ENCODE measurements at regions not wholly inside any gene's neighbourhood (a gene's known extent, or its start where the extent isn't known, plus 50 kb on each side); places are given as distances from the start of the nearest gene placed in this dataset.
"Not testable (repeated sequence)": the region's sequence is repeated elsewhere in the genome, so short reads cannot be mapped to it uniquely, and the experiment has no call there.

DNA sequence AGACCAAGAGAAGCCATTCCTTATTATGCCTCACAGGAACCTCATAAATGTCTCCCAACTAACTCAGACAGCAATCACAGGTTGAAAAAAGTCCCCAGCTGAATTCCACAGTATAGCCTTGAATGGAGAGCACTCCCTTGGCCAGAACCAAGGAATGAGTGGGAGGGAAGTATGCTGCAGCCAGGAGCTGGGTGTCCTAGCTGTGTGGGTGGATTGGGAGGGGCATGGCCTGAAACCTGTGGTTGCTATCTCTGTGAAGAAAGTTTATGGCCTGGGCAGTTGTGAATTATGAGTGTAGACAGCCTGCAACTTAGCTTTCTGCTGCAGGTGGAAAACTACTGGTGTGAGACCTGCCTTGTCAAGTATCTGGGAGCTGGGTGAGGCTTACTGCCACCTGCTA lies 316.1 kb upstream of the VSTM2A start:
- H3K4me3 ChIP-seq; ATAC-seq; H3K27ac ChIP-seq; DNase-seq (ENCODE audit: low read depth in 1 of 2, low spot score in 1 of 2); CTCF ChIA-PET; H3K4me2 ChIP-seq; H3K4me1 ChIP-seq; FAIRE-seq; H3K9me3 ChIP-seq; POLR2A ChIA-PET: not testable (repeated sequence)

DNA sequence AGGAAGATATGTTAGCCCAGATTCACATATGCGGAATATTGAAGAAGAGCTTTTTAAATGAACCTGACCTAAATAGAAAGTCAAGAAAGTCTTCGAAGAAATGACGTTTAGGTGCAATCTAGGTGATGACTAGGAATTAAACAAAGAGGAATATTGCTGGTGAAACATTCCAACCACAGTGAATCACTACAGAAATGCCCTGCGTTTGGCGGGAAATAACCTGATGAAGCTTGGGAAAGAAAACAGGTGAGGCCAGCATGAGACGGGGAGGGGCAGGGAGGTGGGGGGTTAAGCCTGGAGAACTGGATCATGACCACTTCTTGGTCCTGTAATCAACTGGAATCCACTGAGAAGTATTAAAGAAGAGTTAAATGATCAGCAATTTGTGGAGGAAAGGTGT lies 299.4 kb upstream of the VSTM2A start:
- no peak for ATAC-seq
- ChIA-PET POLR2A (no interaction called here), CTCF (no interaction called here)
- no peak overlapping the region for H3K4me3 ChIP-seq
- FAIRE-seq = no peak
- H3K4me1 ChIP-seq = no peaks in the 10 kb centered on the region
- DNase-seq (ENCODE audit: low read depth in 1 of 2, low spot score in 1 of 2) = no peak
- H3K9me3 ChIP-seq = no peaks in the 10 kb centered on the region
- no peak for TF ChIP-seq CHD2 (IDR thresholded peaks at IDR 0.05; ENCODE audit: low read length, partially characterized antibody)
- no peak overlapping the region for H3K27ac ChIP-seq
- no peak overlapping the region for H3K4me2 ChIP-seq
- 16% methylated on average over 6 of the region's 6 CpGs for WGBS (ENCODE audit: missing lambda C conversion rate)

DNA sequence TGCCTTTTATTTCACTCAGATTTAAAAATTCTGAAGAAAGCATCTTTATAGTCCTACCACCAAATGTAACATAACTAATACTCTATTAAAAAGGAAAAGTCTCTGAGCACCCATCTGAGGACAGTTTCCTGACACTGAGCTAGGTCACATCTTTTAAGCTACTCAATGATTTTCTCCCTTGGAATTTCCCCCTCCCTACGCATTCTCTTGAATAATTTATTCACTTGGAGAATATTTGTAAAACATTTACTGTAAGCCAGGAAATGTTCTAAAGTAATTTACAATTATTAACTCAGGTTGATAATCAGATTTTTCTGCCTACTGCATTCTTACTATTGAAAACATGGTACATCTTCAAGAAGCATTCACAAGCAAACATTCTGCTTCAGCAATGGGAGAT lies 297.2 kb upstream of the VSTM2A start:
- POLR2A ChIA-PET = no interaction called here
- H3K4me3 ChIP-seq = no peak overlapping the region
- H3K27ac ChIP-seq = no peak overlapping the region
- ATAC-seq (no peak), DNase-seq (ENCODE audit: low read depth in 1 of 2, low spot score in 1 of 2) (no peak), FAIRE-seq (no peak)
- TF ChIP-seq FOSB (CRISPR knock-in tag; IDR thresholded peaks at IDR 0.05) (no peak), HDAC2 (IDR thresholded peaks at IDR 0.05) (no peak)
- TF ChIP-seq, protein P1, sequence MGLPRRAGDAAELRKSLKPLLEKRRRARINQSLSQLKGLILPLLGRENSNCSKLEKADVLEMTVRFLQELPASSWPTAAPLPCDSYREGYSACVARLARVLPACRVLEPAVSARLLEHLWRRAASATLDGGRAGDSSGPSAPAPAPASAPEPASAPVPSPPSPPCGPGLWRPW (IDR thresholded peaks at IDR 0.05) = no peak
- H3K4me1 ChIP-seq = no peaks in the 10 kb centered on the region
- H3K4me2 ChIP-seq = no peak overlapping the region
- CTCF ChIA-PET = no interaction called here
- 2% methylated on average over 1 of the region's 1 CpG for WGBS (ENCODE audit: missing lambda C conversion rate)
- no peaks in the 10 kb centered on the region for H3K9me3 ChIP-seq

DNA sequence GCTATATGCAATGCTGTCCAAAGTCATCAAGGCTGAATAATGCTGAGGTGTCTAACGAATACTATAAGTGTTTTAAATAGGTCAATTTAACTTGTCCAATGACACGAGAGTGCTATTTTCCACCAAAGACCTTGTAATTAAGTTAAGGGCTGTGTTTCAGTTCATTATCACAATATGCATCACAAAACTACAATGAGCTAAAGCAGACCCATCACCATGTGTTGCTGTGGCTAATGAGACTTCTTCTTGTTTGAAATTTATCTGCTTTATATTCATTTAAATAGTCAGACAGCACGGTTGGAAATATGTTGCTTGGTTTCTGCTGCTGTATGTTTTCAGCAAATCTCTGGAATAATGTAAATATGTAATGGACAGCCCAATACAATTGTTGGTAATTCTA lies 292.5 kb upstream of the VSTM2A start:
- ATAC-seq (no peak), DNase-seq (ENCODE audit: low read depth in 1 of 2, low spot score in 1 of 2) (no peak), FAIRE-seq (no peak)
- Histone ChIP-seq H3K27ac (no peak overlapping the region), H3K4me1 (no peaks in the 10 kb centered on the region), H3K4me2 (no peak overlapping the region), H3K4me3 (no peak overlapping the region), H3K9me3 (no peaks in the 10 kb centered on the region)
- TF ChIP-seq EHMT2 (IDR thresholded peaks at IDR 0.05; ENCODE audit: low read depth) = no peak
- CTCF ChIA-PET = interaction anchor here (1.5 kb wide), 1 partner anchor 9 kb away, joined by 4 read pairs; no protein-coding TSS in a partner anchor
- 8% methylated on average over 3 of the region's 3 CpGs for WGBS (ENCODE audit: missing lambda C conversion rate)
- POLR2A ChIA-PET = no interaction called here

DNA sequence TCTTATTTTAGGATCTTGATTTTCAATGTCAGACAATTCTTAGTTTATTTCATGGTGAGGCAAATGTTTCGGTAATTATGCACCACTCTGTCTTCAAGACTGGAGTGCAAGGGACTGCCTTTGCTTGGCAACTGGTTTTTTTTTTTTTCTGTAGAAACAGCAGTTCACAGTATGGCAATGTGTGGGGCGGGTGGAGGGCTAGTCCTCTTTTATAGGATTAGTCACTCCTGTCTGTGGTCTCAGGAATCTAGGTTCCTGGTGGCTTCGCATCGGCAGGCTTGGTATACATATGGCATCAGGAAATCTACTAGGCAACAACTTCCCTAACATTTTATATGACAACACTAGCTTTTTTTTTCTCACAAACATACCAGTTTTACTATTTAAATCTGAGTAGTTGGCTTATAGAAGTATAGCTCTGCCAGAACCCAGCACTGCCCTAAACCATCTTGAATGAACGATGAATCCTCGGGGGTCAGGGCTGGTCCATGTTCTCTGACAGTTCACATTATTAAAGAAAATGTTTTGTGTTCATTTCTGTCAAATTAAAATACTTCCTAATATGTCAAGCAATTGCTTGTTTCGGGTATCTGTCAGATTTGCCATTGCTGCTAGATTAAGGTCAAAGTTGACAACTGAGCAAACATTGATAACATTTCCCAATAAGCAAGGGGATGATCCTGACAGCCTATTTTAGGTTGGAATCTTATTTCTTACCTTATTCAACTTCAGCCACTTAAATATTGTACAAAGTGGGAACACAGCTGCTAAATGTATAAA lies 289.7 kb upstream of the VSTM2A start:
- no peak for TF ChIP-seq GATA3 (IDR thresholded peaks at IDR 0.05; ENCODE audit: borderline replicate concordance)
- TF ChIP-seq HOXB13 (CRISPR knock-in tag; IDR thresholded peaks at IDR 0.05; ENCODE audit: low read depth) = no peak
- TF ChIP-seq PHF8 (IDR thresholded peaks at IDR 0.05; ENCODE audit: borderline replicate concordance, low read depth) = no peak
- Histone ChIP-seq H3K4me1 (no peaks in the 10 kb centered on the region), H3K27ac (no peak overlapping the region), H3K4me2 (no peak overlapping the region), H3K4me3 (no peak overlapping the region), H3K9me3 (no peaks in the 10 kb centered on the region)
- ATAC-seq = no peak
- WGBS (ENCODE audit: missing lambda C conversion rate) = 24% methylated on average over 7 of the region's 7 CpGs
- DNase-seq (ENCODE audit: low read depth in 1 of 2, low spot score in 1 of 2) = no peak
- ChIA-PET POLR2A (no interaction called here), CTCF (interaction anchor here (0.6 kb wide), 1 partner anchor 12 kb away, joined by 3 read pairs; no protein-coding TSS in a partner anchor)
- FAIRE-seq = no peak

DNA sequence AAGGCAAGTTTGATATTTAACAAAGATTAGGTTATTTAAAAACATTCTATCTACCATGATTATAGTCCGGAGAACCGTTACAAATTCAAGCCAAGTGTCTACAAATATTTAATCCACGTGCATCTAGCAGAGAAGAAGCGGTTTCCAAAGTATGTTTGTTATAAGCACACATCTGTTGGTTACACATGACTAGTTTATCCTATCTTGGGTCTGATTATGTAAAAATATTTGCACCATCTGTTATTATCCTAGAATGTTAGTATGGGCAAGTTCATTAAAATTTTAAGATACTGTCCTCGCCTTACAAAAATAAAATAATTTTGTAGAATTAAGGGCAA lies 289.2 kb upstream of the VSTM2A start:
- CTCF ChIA-PET = no interaction called here
- Histone ChIP-seq H3K4me1 (no peaks in the 10 kb centered on the region), H3K9me3 (no peaks in the 10 kb centered on the region), H3K4me2 (no peak overlapping the region), H3K27ac (no peak overlapping the region), H3K4me3 (no peak overlapping the region)
- POLR2A ChIA-PET = no interaction called here
- ATAC-seq (no peak), DNase-seq (ENCODE audit: low read depth in 1 of 2, low spot score in 1 of 2) (no peak), FAIRE-seq (no peak)
- TF ChIP-seq FOSB (CRISPR knock-in tag; IDR thresholded peaks at IDR 0.05) = no peak
- WGBS (ENCODE audit: missing lambda C conversion rate) = under 1% methylated on average over 5 of the region's 5 CpGs

DNA sequence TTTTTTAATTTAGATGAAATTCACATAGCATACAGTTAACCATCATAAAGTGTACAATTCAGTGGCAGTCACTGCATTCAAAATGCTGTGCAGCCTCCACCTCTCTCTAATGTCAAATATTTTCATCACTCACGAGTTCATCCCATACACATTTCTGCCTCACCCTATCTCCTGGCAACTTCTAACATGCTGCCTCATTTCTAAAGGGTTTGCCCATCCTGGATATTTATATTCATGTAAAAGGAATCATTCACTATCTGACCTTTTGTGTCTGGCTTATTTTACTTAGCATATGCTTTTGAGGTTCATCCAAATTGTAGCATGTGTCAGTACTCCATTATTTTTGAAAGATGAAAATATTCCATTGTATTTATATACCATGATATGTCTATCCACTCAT lies 286.9 kb upstream of the VSTM2A start:
- ATAC-seq = no peak
- no peak for FAIRE-seq
- no peak for TF ChIP-seq FOSB (CRISPR knock-in tag; IDR thresholded peaks at IDR 0.05)
- TF ChIP-seq GATA3 (IDR thresholded peaks at IDR 0.05; ENCODE audit: borderline replicate concordance) = no peak
- no peak for TF ChIP-seq CEBPB (IDR thresholded peaks at IDR 0.05)
- no peak for TF ChIP-seq RCOR1 (IDR thresholded peaks at IDR 0.05; ENCODE audit: low read depth, low read length)
- TF ChIP-seq ZNF302 (CRISPR knock-in tag; IDR thresholded peaks at IDR 0.05) = no peak
- TF ChIP-seq RARB (CRISPR knock-in tag; IDR thresholded peaks at IDR 0.05) = no peak
- TF ChIP-seq ZC3H11A (IDR thresholded peaks at IDR 0.05) = no peak
- no peak for TF ChIP-seq POLR2AphosphoS2 (conservative IDR thresholded peaks at IDR 0.05; ENCODE audit: low read length)
- Histone ChIP-seq H3K4me1 (no peaks in the 10 kb centered on the region), H3K9me3 (no peaks in the 10 kb centered on the region), H3K4me3 (no peak overlapping the region), H3K27ac (no peak overlapping the region), H3K4me2 (no peak overlapping the region)
- ChIA-PET CTCF (no interaction called here), POLR2A (no interaction called here)
- DNase-seq (ENCODE audit: low read depth in 1 of 2, low spot score in 1 of 2) = no peak
- WGBS (ENCODE audit: missing lambda C conversion rate) = 0% methylated on average over 1 of the region's 1 CpG
